SK-N-SH (cell line): ENCODE measurements at regions not wholly inside any gene's neighbourhood (a gene's known extent, or its start where the extent isn't known, plus 50 kb on each side); places are given as distances from the start of the nearest gene placed in this dataset.

Experiments used
- CTCF ChIA-PET: fragments of 300-600, 350-600 bp; formaldehyde crosslinking; extraction: SDS; loops from one replicate; lab custom pipeline; 2021; lab: Yijun Ruan, JAX
- POLR2A ChIA-PET: fragments of 350-600 bp; sonication (Branson Sonifier 250); formaldehyde crosslinking; extraction: SDS; loops from one replicate; lab custom pipeline; 2020; ENCODE audit warnings: antibody characterized with exemption, inconsistent platforms; lab: Yijun Ruan, JAX
- DNase-seq: peaks from one replicate; pipeline ENCODE4 v3.0.0; 2012
- H2AFZ ChIP-seq: fragments of 200-600 bp; sonication (generic); 2 replicates; pipeline ENCODE4 v1.8.1; 2016; ENCODE audit warnings: antibody characterized with exemption, mild to moderate bottlenecking, low read depth
- H3F3A ChIP-seq: fragments of 200-600 bp; sonication (generic); replicated peaks from 2 replicates; pipeline ENCODE3; 2016; ENCODE audit warnings: antibody characterized with exemption, mild to moderate bottlenecking; ENCODE audit not compliant: insufficient read depth
- H3K27ac ChIP-seq, 2 experiments: fragments of 200-500 bp in 1 of 2; fragments of 200-600 bp in 1 of 2; sonication (Bioruptor generic) in 1 of 2; sonication (generic), shearing (Covaris generic) in 1 of 2; 2 replicates each; pipeline versions ENCODE4 v1.5.1 to v1.6.1; 2014 to 2016; ENCODE audit warnings: low read depth in 2 of 2, inconsistent platforms in 1 of 2, low read length in 1 of 2, mild to moderate bottlenecking in 1 of 2, mixed read lengths in 1 of 2
- H3K27me3 ChIP-seq: fragments of 200-600 bp; sonication (generic), shearing (Covaris generic); 2 replicates; pipeline ENCODE4 v1.6.1; 2016; ENCODE audit warnings: mixed run types; ENCODE audit not compliant: insufficient read depth
- H3K36me3 ChIP-seq, 2 experiments: fragments of 200-500 bp in 1 of 2; fragments of 200-600 bp in 1 of 2; sonication (Bioruptor generic) in 1 of 2; sonication (generic) in 1 of 2; replicated peaks in 1 of 2; 2 replicates each; pipeline versions ENCODE3 to v1.5.1; 2014 to 2016; ENCODE audit warnings: low read length in 1 of 2, mild to moderate bottlenecking in 1 of 2; ENCODE audit not compliant: insufficient read depth in 2 of 2, control insufficient read depth in 1 of 2
- H3K4me1 ChIP-seq, 2 experiments: fragments of 200-500 bp in 1 of 2; fragments of 200-600 bp in 1 of 2; sonication (Bioruptor generic) in 1 of 2; sonication (generic), shearing (Covaris generic) in 1 of 2; 2 replicates each; pipeline versions ENCODE4 v1.5.1 to v1.6.1; 2014 to 2016; ENCODE audit warnings: low read depth in 1 of 2, low read length in 1 of 2, mixed run types in 1 of 2; ENCODE audit not compliant: insufficient read depth in 2 of 2, control insufficient read depth in 1 of 2
- H3K4me2 ChIP-seq: fragments of 200-600 bp; sonication (generic), shearing (Covaris generic); 2 replicates; pipeline ENCODE4 v1.6.1; 2017; ENCODE audit warnings: mixed run types
- H3K4me3 ChIP-seq, 2 experiments: fragments of 200-500 bp in 1 of 2; fragments of 200-600 bp in 1 of 2; sonication (Bioruptor generic) in 1 of 2; sonication (generic), shearing (Covaris generic) in 1 of 2; 2 replicates each; pipeline versions ENCODE4 v1.5.1 to v1.8.1; 2014 to 2016; ENCODE audit warnings: low read depth in 2 of 2, inconsistent platforms in 1 of 2, low read length in 1 of 2, mild to moderate bottlenecking in 1 of 2, mixed read lengths in 1 of 2, moderate library complexity in 1 of 2
- H3K79me2 ChIP-seq: fragments of 200-600 bp; sonication (generic); 2 replicates; pipeline ENCODE4 v1.8.1; 2017; ENCODE audit warnings: mild to moderate bottlenecking; ENCODE audit not compliant: insufficient read depth
- H3K9ac ChIP-seq: fragments of 200-600 bp; sonication (generic); 2 replicates; pipeline ENCODE4 v1.6.1; 2017; ENCODE audit warnings: mixed run types
- H3K9me2 ChIP-seq: fragments of 200-600 bp; sonication (generic); 2 replicates; pipeline ENCODE4 v1.6.1; 2017; ENCODE audit warnings: mixed run types
- H3K9me3 ChIP-seq: fragments of 200-600 bp; sonication (generic); 2 replicates; pipeline ENCODE4 v1.6.1; 2017; ENCODE audit warnings: mixed run types, mild to moderate bottlenecking, moderate library complexity
- H4K20me1 ChIP-seq: fragments of 200-600 bp; sonication (generic); 2 replicates; pipeline ENCODE4 v1.6.1; 2017; ENCODE audit warnings: mild to moderate bottlenecking, mixed run types; ENCODE audit not compliant: insufficient read depth
- CHD2 ChIP-seq: fragments of 150-350 bp; IDR thresholded peaks from 2 replicates; pipeline ENCODE4 v1.6.1; 2018; ENCODE audit warnings: low read length; ENCODE audit not compliant: partially characterized antibody
- ELF1 ChIP-seq: IDR thresholded peaks from 2 replicates; pipeline ENCODE4 v1.4.0; 2012
- EP300 ChIP-seq, 2 experiments: IDR thresholded peaks; 2 replicates each; pipeline versions ENCODE4 v1.4.0 to v1.6.1; 2012; ENCODE audit warnings: borderline replicate concordance in 1 of 2, low read depth in 1 of 2, low read length in 1 of 2
- FOSL2 ChIP-seq: IDR thresholded peaks from 2 replicates; pipeline ENCODE4 v1.4.0; 2012; ENCODE audit warnings: low read depth, mild to moderate bottlenecking, moderate library complexity, borderline replicate concordance
- FOXJ3 ChIP-seq: sonication (generic); formaldehyde crosslinking; IDR thresholded peaks from 2 replicates; pipeline ENCODE4 v1.5.1; 2020; ENCODE audit warnings: mild to moderate bottlenecking, missing genetic modification reagents
- GATA2 ChIP-seq: sonication (generic); formaldehyde crosslinking; IDR thresholded peaks from 2 replicates; pipeline ENCODE4 v1.5.0; 2020; ENCODE audit warnings: mild to moderate bottlenecking, missing genetic modification reagents
- JUND ChIP-seq: IDR thresholded peaks from 2 replicates; pipeline ENCODE4 v1.4.0; 2012
- MEF2A ChIP-seq: IDR thresholded peaks from 2 replicates; pipeline ENCODE4 v1.4.0; 2012; ENCODE audit warnings: low read depth, borderline replicate concordance
- NFIC ChIP-seq: IDR thresholded peaks from 2 replicates; pipeline ENCODE4 v1.4.0; 2012; ENCODE audit warnings: borderline replicate concordance
- NRF1 ChIP-seq: IDR thresholded peaks from 2 replicates; pipeline ENCODE4 v1.6.1; 2012; ENCODE audit warnings: low read depth, mild to moderate bottlenecking, low read length
- RAD21 ChIP-seq: IDR thresholded peaks from 2 replicates; pipeline ENCODE4 v1.6.1; 2012; ENCODE audit warnings: mild to moderate bottlenecking, low read length
- RFX5 ChIP-seq: IDR thresholded peaks from 2 replicates; pipeline ENCODE4 v1.6.1; 2012; ENCODE audit warnings: mild to moderate bottlenecking, improper control_type of control experiment, low read length
- TAF1 ChIP-seq: IDR thresholded peaks from 2 replicates; pipeline ENCODE4 v1.6.1; 2012; ENCODE audit warnings: low read depth, mild to moderate bottlenecking, low read length, moderate library complexity, borderline replicate concordance
- TEAD4 ChIP-seq: IDR thresholded peaks from 2 replicates; pipeline ENCODE4 v1.4.0; 2012; ENCODE audit warnings: mild to moderate bottlenecking, borderline replicate concordance; ENCODE audit not compliant: insufficient read depth
- YY1 ChIP-seq: IDR thresholded peaks from 2 replicates; pipeline ENCODE4 v1.4.0; 2012; ENCODE audit warnings: low read depth, mild to moderate bottlenecking
- WGBS: methylation state at CpG from one replicate; pipeline ENCODE4 v1.1.6; 2017; ENCODE audit warnings: low lambda C conversion rate; 5-methylcytosine and 5-hydroxymethylcytosine counted together
- TF ChIP-seq, protein P1 (sequence below): IDR thresholded peaks from 2 replicates; pipeline ENCODE4; 2012

DNA sequence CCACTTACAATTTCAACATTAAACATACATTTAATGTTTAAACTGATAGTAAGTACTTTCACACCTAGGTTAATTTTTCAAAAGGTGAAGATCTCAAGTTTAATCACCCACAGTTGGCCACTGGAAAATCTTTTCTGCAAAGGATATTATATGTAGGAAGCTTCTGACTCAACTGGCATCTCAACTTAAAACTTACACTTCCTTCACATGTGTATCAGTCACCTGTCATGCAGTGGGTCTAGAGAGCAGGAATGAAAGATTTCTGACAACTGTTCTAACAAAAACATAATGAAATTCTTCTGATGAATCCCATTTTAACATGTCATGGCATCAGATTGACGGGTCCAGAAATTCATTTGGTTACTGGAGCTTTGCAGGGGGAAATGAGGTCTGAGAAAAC lies 192.8 kb downstream of the KLHL28 start:
- Histone ChIP-seq H3K4me3 (no peak overlapping the region), H3K27me3 (no peaks in the 10 kb centered on the region), H3K9ac (no peak overlapping the region), H4K20me1 (no peaks in the 10 kb centered on the region), H2AFZ (no peak overlapping the region), H3K79me2 (no peaks in the 10 kb centered on the region), H3K4me2 (no peak overlapping the region), H3K4me1 (no peaks in the 10 kb centered on the region), H3K36me3 (no peaks in the 10 kb centered on the region), H3K9me2 (no peaks in the 10 kb centered on the region), H3F3A (no peaks in the 10 kb centered on the region), H3K27ac (no peak overlapping the region), H3K9me3 (no peaks in the 10 kb centered on the region)
- 5% methylated on average over 1 of the region's 1 CpG for WGBS
- no peak for TF ChIP-seq GATA2 (CRISPR knock-in tag)
- TF ChIP-seq, protein P1, sequence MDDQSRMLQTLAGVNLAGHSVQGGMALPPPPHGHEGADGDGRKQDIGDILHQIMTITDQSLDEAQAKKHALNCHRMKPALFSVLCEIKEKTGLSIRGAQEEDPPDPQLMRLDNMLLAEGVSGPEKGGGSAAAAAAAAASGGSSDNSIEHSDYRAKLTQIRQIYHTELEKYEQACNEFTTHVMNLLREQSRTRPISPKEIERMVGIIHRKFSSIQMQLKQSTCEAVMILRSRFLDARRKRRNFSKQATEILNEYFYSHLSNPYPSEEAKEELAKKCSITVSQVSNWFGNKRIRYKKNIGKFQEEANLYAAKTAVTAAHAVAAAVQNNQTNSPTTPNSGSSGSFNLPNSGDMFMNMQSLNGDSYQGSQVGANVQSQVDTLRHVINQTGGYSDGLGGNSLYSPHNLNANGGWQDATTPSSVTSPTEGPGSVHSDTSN: no peak
- TF ChIP-seq RFX5: no peak
- no peak for TF ChIP-seq YY1
- TF ChIP-seq FOXJ3 (CRISPR knock-in tag): no peak
- TF ChIP-seq ELF1: no peak
- no peak for TF ChIP-seq NFIC
- ChIA-PET POLR2A (no interaction called here), CTCF (no interaction called here)
- no peak for DNase-seq

DNA sequence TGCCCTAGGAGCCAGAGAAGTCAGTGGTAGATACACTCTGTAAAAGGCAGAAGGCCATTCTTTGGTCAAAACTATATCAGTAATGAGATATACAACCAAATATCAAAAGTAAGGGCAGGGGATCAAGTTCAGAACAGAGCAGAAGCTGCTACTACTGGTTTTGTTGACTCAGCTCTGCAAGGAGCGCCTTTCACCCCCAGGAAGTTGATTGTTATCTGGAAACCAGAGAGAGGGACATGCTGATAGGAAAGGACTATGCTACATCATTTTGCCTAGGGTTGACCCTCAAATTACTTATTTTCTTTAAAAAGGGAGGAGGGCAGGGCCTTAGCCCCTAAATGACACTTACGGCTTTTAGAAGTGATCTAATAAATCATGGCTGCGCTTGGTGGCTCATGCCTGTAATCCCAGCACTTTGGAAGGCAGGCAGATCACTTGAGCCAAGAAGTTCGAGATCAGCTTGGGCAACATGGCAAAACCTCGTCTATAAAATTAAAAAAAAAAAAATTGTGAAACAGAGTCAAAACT lies 194.0 kb downstream of the KLHL28 start:
- H3K9me3 ChIP-seq: no peaks in the 10 kb centered on the region

DNA sequence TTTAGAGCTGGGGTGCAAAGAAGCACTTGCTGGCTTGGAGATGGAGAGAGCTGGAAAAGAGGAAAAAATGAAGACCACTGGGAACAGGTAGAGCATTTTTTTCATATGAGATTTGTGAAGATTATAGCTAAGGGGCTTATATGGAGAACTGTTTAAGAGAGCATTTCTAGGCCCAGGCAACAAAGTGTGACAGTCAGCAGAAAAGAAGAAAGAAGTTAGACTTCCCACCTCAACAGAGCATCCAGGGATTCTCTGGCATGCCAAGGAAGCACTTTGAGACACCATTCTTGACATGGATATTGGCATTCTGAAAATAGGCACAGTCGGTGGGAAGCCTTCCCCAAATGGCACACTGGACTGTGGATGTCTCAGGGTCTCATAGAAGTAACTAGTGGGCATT lies 195.5 kb downstream of the KLHL28 start:
- POLR2A ChIA-PET: no interaction called here
- Histone ChIP-seq H3K79me2 (no peaks in the 10 kb centered on the region), H2AFZ (no peak overlapping the region)
- WGBS: no CpG with 5 or more reads among the region's 1 CpG
- TF ChIP-seq MEF2A (no peak), EP300 (IDR thresholded peaks at IDR 0.05; ENCODE audit: borderline replicate concordance in 1 of 2, low read depth in 1 of 2, low read length in 1 of 2) (no peak), FOXJ3 (CRISPR knock-in tag) (no peak), FOSL2 (no peak), RAD21 (no peak), GATA2 (CRISPR knock-in tag) (no peak), TEAD4 (no peak), NRF1 (no peak)
- TF ChIP-seq, all 33 proteins: peak for 0
- Histone ChIP-seq H3K27me3 (no peaks in the 10 kb centered on the region), H3K4me3 (no peak overlapping the region), H3K4me2 (no peak overlapping the region), H3K4me1 (no peaks in the 10 kb centered on the region), H4K20me1 (no peaks in the 10 kb centered on the region), H3K27ac (no peak overlapping the region), H3F3A (no peaks in the 10 kb centered on the region), H3K36me3 (no peaks in the 10 kb centered on the region), H3K9ac (no peak overlapping the region), H3K9me2 (no peaks in the 10 kb centered on the region), H3K9me3 (no peaks in the 10 kb centered on the region)
- DNase-seq: no peak
- CTCF ChIA-PET: no interaction called here

More for the DNA sequence above, 194.0 kb downstream of the KLHL28 start:
- DNase-seq: no peak
- Histone ChIP-seq H3K9ac (no peak overlapping the region), H3K27me3 (no peaks in the 10 kb centered on the region), H3K79me2 (no peaks in the 10 kb centered on the region), H2AFZ (no peak overlapping the region)
- CTCF ChIA-PET: no interaction called here
- TF ChIP-seq FOXJ3 (CRISPR knock-in tag) (no peak), JUND (no peak), CHD2 (no peak), TAF1 (no peak)
- TF ChIP-seq, all 33 proteins: peak for 0
- Histone ChIP-seq H3K36me3 (no peaks in the 10 kb centered on the region), H3K4me1 (no peaks in the 10 kb centered on the region), H3K4me3 (no peak overlapping the region), H3K9me2 (no peaks in the 10 kb centered on the region), H3F3A (no peaks in the 10 kb centered on the region), H4K20me1 (no peaks in the 10 kb centered on the region), H3K27ac (no peak overlapping the region), H3K4me2 (no peak overlapping the region)
- POLR2A ChIA-PET: no interaction called here
- WGBS: 17% methylated on average over 5 of the region's 5 CpGs
